Thyroid gland (tissue), 4 donors: ENCODE measurements at regions not wholly inside any gene's neighbourhood (a gene's known extent, or its start where the extent isn't known, plus 50 kb on each side); places are given as distances from the start of the nearest gene placed in this dataset.

Source experiments
- CTCF ChIP-seq, 6 experiments: fragments of 200-600 bp in 3 of 6; fragments of 450-650 bp in 3 of 6; sonication (generic) in 3 of 6; IDR thresholded peaks; one replicate each; pipeline ENCODE4 v1.5.1; 2016 to 2019; ENCODE audit warnings: antibody characterized with exemption in 6 of 6, mild to moderate bottlenecking in 2 of 6, inconsistent platforms in 1 of 6, moderate library complexity in 1 of 6
- POLR2A ChIP-seq, 2 donors: fragments of 450-650 bp; IDR thresholded peaks; one replicate each; pipeline ENCODE4 v1.6.1; 2017; ENCODE audit warnings: antibody characterized with exemption in 2 of 2, mild to moderate bottlenecking in 2 of 2, moderate library complexity in 1 of 2

- TF ChIP-seq POLR2A (IDR thresholded peaks at IDR 0.05) (no peak), CTCF (IDR thresholded peaks at IDR 0.05) (no peak)
Measured at GRCh38 chr10:75332081-75332480, 69.5 kb downstream of the ZNF503 start.
